ENCODE measurements at regions not wholly inside any gene's neighbourhood (a gene's known extent, or its start where the extent isn't known, plus 50 kb on each side); places are given as distances from the start of the nearest gene placed in this dataset.

GRCh38 chr6:170111141-170111664, 179.7 kb downstream of the DLL1 start:
- DNase-seq = no peak

GRCh38 chr6:170110201-170111140, 180.4 kb downstream of the DLL1 start:
- DNase-seq = no peak

- no peak for DNase-seq
These were observed 181.8 kb downstream of the DLL1 start for GRCh38 chr6:170108890-170109587.

- DNase-seq = no peak
These were observed 182.4 kb downstream of the DLL1 start for GRCh38 chr6:170108456-170108855.

- no peak for DNase-seq
These were observed 183.2 kb downstream of the DLL1 start for GRCh38 chr6:170107606-170108222.

GRCh38 chr6:170106906-170107525, 183.9 kb downstream of the DLL1 start:
- no peak for DNase-seq

- DNase-seq = no peak
These were observed 188.0 kb downstream of the DLL1 start for GRCh38 chr6:170102582-170103481.

GRCh38 chr6:170102038-170102437, 188.8 kb downstream of the DLL1 start:
- no peak for DNase-seq

- DNase-seq = no peak
These were observed 189.4 kb downstream of the DLL1 start for GRCh38 chr6:170101281-170102035.

- DNase-seq = no peak
These were observed 190.8 kb downstream of the DLL1 start for GRCh38 chr6:170100046-170100445.

- no peak for DNase-seq
These were observed 191.5 kb downstream of the DLL1 start for GRCh38 chr6:170099387-170099786.

- no peak for DNase-seq
These were observed 192.3 kb downstream of the DLL1 start for GRCh38 chr6:170098428-170099170.

- no peak for DNase-seq
These were observed 193.1 kb downstream of the DLL1 start for GRCh38 chr6:170097505-170098427.

- no peak for DNase-seq
These were observed 193.9 kb downstream of the DLL1 start for GRCh38 chr6:170096803-170097504.

- no peak for DNase-seq
These were observed 194.6 kb downstream of the DLL1 start for GRCh38 chr6:170096191-170096802.

GRCh38 chr6:170095273-170095981, 195.5 kb downstream of the DLL1 start:
- no peak for DNase-seq

- no peak for DNase-seq
These were observed 196.1 kb downstream of the DLL1 start for GRCh38 chr6:170094686-170095272.
